Neural cell (in vitro differentiated cells): ENCODE measurements at regions not wholly inside any gene's neighbourhood (a gene's known extent, or its start where the extent isn't known, plus 50 kb on each side); places are given as distances from the start of the nearest gene placed in this dataset.

Experiments used
- H2AFZ ChIP-seq: fragments of 200-600, 300-800 bp; sonication (generic), shearing (Covaris generic); 2 replicates; pipeline ENCODE4 v1.6.0; 2014; ENCODE audit warnings: low read depth, mild to moderate bottlenecking, antibody characterized with exemption, low read length, moderate library complexity
- H3F3A ChIP-seq: fragments of 200-600 bp; shearing (Covaris generic); 2 replicates; pipeline ENCODE4 v1.6.1; 2016; ENCODE audit warnings: mild to moderate bottlenecking, moderate library complexity, mixed read lengths, antibody characterized with exemption, low read length; ENCODE audit not compliant: insufficient read depth, poor library complexity, severe bottlenecking
- H3K27ac ChIP-seq: fragments of 200-600, 300-800 bp; sonication (generic), shearing (Covaris generic); 2 replicates; pipeline ENCODE4 v1.5.1; 2014; ENCODE audit warnings: mild to moderate bottlenecking, low read length, moderate library complexity
- H3K27me3 ChIP-seq: fragments of 300-800, 200-600 bp; sonication (generic), shearing (Covaris generic); 2 replicates; pipeline ENCODE4 v1.6.0; 2014; ENCODE audit warnings: mild to moderate bottlenecking, low read depth, low read length, moderate library complexity; ENCODE audit not compliant: insufficient read depth
- H3K36me3 ChIP-seq: fragments of 300-800, 200-600 bp; sonication (generic), shearing (Covaris generic); 2 replicates; pipeline ENCODE4 v1.5.1; 2014; ENCODE audit warnings: mild to moderate bottlenecking, antibody characterized with exemption, low read length, moderate library complexity; ENCODE audit not compliant: insufficient read depth
- H3K4me2 ChIP-seq: fragments of 300-800, 200-600 bp; sonication (generic), shearing (Covaris generic); 2 replicates; pipeline ENCODE4 v1.6.0; 2014; ENCODE audit warnings: mild to moderate bottlenecking, low read length
- H3K4me3 ChIP-seq: fragments of 300-800, 200-600 bp; sonication (generic), shearing (Covaris generic); 2 replicates; pipeline ENCODE4 v1.5.1; 2014; ENCODE audit warnings: mild to moderate bottlenecking, low read length, moderate library complexity
- H3K79me2 ChIP-seq: fragments of 200-600 bp; shearing (Covaris generic); replicated peaks from 2 replicates; pipeline ENCODE4 v1.6.0; 2014; ENCODE audit warnings: mild to moderate bottlenecking, low read length, moderate library complexity; ENCODE audit not compliant: insufficient read depth
- H3K9ac ChIP-seq: fragments of 300-800, 200-600 bp; sonication (generic), shearing (Covaris generic); 2 replicates; pipeline ENCODE4 v1.6.1; 2016; ENCODE audit warnings: mild to moderate bottlenecking, low read length, mixed read lengths
- H3K9me2 ChIP-seq: fragments of 200-600 bp; shearing (Covaris generic); 2 replicates; pipeline ENCODE4 v1.6.1; 2016; ENCODE audit warnings: mild to moderate bottlenecking, low read length, mixed read lengths; ENCODE audit not compliant: insufficient read depth
- H3K9me3 ChIP-seq: fragments of 200-600, 300-800 bp; sonication (generic), shearing (Covaris generic); 2 replicates; pipeline ENCODE4 v1.6.1; 2016; ENCODE audit warnings: mild to moderate bottlenecking, mixed run types, low read length, moderate library complexity, mixed read lengths
- H4K20me1 ChIP-seq: fragments of 200-600 bp; shearing (Covaris generic); 2 replicates; pipeline ENCODE4 v1.6.1; 2016; ENCODE audit warnings: mild to moderate bottlenecking, mixed run types; ENCODE audit not compliant: insufficient read depth
- CTCF ChIP-seq: fragments of 450-650 bp; IDR thresholded peaks from 2 replicates; pipeline ENCODE4 v1.5.1; 2014; ENCODE audit warnings: antibody characterized with exemption, mild to moderate bottlenecking, moderate library complexity; ENCODE audit not compliant: poor library complexity, severe bottlenecking
- EP300 ChIP-seq: fragments of 450-650 bp; conservative IDR thresholded peaks from 2 replicates; pipeline ENCODE4 v1.6.1; 2014; ENCODE audit warnings: antibody characterized with exemption, mild to moderate bottlenecking, moderate library complexity; ENCODE audit not compliant: poor library complexity, severe bottlenecking
- EZH2 ChIP-seq: fragments of 200-600, 300-800 bp; shearing (Covaris generic), sonication (generic); IDR thresholded peaks from 2 replicates; pipeline ENCODE4 v1.6.1; 2014; ENCODE audit warnings: antibody characterized with exemption, low read length, borderline replicate concordance, mild to moderate bottlenecking; ENCODE audit not compliant: insufficient read depth, poor library complexity, severe bottlenecking
- MXI1 ChIP-seq: fragments of 450-650 bp; conservative IDR thresholded peaks from 2 replicates; pipeline ENCODE4 v1.6.1; 2014; ENCODE audit warnings: antibody characterized with exemption, mild to moderate bottlenecking; ENCODE audit not compliant: poor library complexity, severe bottlenecking
- POLR2AphosphoS5 ChIP-seq: IDR thresholded peaks from 2 replicates; pipeline ENCODE4 v1.6.1; 2012
- RAD21 ChIP-seq: fragments of 450-650 bp; conservative IDR thresholded peaks from 2 replicates; pipeline ENCODE4 v1.6.1; 2014; ENCODE audit warnings: antibody characterized with exemption, mild to moderate bottlenecking, moderate library complexity
- REST ChIP-seq: IDR thresholded peaks from 2 replicates; pipeline ENCODE4 v1.6.1; 2012; ENCODE audit warnings: borderline replicate concordance
- SMC3 ChIP-seq: fragments of 450-650 bp; conservative IDR thresholded peaks from 2 replicates; pipeline ENCODE4 v1.6.1; 2014; ENCODE audit warnings: antibody characterized with exemption, mild to moderate bottlenecking, moderate library complexity; ENCODE audit not compliant: poor library complexity
- TAF1 ChIP-seq: IDR thresholded peaks from 2 replicates; pipeline ENCODE4 v1.6.1; 2012; ENCODE audit warnings: low read depth

- no peak overlapping the region for H2AFZ ChIP-seq
- no peaks in the 10 kb centered on the region for H3F3A ChIP-seq
- H4K20me1 ChIP-seq = no peaks in the 10 kb centered on the region
- H3K36me3 ChIP-seq = no peaks in the 10 kb centered on the region
- TF ChIP-seq EZH2 = no peak
- no peak overlapping the region for H3K27ac ChIP-seq
- no peak overlapping the region for H3K9ac ChIP-seq
- H3K4me2 ChIP-seq = no peak overlapping the region
- no peaks in the 10 kb centered on the region for H3K9me3 ChIP-seq
- no peak overlapping the region for H3K4me3 ChIP-seq
- no peaks in the 10 kb centered on the region for H3K79me2 ChIP-seq
- no peaks in the 10 kb centered on the region for H3K27me3 ChIP-seq
- no peaks in the 10 kb centered on the region for H3K9me2 ChIP-seq
Observed at GRCh38 chr13:90899416-90899815, 448.1 kb upstream of the MIR17HG start.

GRCh38 chr13:90902255-90902654, 445.2 kb upstream of the MIR17HG start:
- no peak overlapping the region for H2AFZ ChIP-seq
- TF ChIP-seq REST = no peak
- no peak for TF ChIP-seq EP300
- TF ChIP-seq SMC3 = no peak
- TF ChIP-seq TAF1 = no peak
- TF ChIP-seq EZH2 = no peak
- no peak for TF ChIP-seq POLR2AphosphoS5
- no peak for TF ChIP-seq RAD21
- TF ChIP-seq CTCF = no peak
- TF ChIP-seq MXI1 = no peak

GRCh38 chr13:90906554-90906953, 440.9 kb upstream of the MIR17HG start:
- Histone ChIP-seq H3K79me2 (no peaks in the 10 kb centered on the region), H3K4me3 (no peak overlapping the region), H3K9me3 (no peaks in the 10 kb centered on the region), H3K27me3 (no peaks in the 10 kb centered on the region), H2AFZ (no peak overlapping the region), H3K36me3 (no peaks in the 10 kb centered on the region), H4K20me1 (no peaks in the 10 kb centered on the region), H3K27ac (no peak overlapping the region), H3F3A (no peaks in the 10 kb centered on the region), H3K4me2 (no peak overlapping the region), H3K9ac (no peak overlapping the region), H3K9me2 (no peaks in the 10 kb centered on the region)
- TF ChIP-seq CTCF (no peak), POLR2AphosphoS5 (no peak), EZH2 (no peak), RAD21 (no peak), REST (no peak), MXI1 (no peak), EP300 (no peak), SMC3 (no peak), TAF1 (no peak)

More at GRCh38 chr13:90902255-90902654, 445.2 kb upstream of the MIR17HG start:
- H3K9me2 ChIP-seq = no peaks in the 10 kb centered on the region
- H3K9me3 ChIP-seq = no peaks in the 10 kb centered on the region
- no peaks in the 10 kb centered on the region for H4K20me1 ChIP-seq
- no peak overlapping the region for H3K4me3 ChIP-seq
- no peaks in the 10 kb centered on the region for H3K27me3 ChIP-seq
- H3K36me3 ChIP-seq = no peaks in the 10 kb centered on the region
- H3K27ac ChIP-seq = no peak overlapping the region
- no peak overlapping the region for H3K9ac ChIP-seq
- H3K79me2 ChIP-seq = no peaks in the 10 kb centered on the region
- H3K4me2 ChIP-seq = no peak overlapping the region
- no peaks in the 10 kb centered on the region for H3F3A ChIP-seq
